ENCODE measurements at regions not wholly inside any gene's neighbourhood (a gene's known extent, or its start where the extent isn't known, plus 50 kb on each side); places are given as distances from the start of the nearest gene placed in this dataset.

- TF ChIP-seq, protein P1, sequence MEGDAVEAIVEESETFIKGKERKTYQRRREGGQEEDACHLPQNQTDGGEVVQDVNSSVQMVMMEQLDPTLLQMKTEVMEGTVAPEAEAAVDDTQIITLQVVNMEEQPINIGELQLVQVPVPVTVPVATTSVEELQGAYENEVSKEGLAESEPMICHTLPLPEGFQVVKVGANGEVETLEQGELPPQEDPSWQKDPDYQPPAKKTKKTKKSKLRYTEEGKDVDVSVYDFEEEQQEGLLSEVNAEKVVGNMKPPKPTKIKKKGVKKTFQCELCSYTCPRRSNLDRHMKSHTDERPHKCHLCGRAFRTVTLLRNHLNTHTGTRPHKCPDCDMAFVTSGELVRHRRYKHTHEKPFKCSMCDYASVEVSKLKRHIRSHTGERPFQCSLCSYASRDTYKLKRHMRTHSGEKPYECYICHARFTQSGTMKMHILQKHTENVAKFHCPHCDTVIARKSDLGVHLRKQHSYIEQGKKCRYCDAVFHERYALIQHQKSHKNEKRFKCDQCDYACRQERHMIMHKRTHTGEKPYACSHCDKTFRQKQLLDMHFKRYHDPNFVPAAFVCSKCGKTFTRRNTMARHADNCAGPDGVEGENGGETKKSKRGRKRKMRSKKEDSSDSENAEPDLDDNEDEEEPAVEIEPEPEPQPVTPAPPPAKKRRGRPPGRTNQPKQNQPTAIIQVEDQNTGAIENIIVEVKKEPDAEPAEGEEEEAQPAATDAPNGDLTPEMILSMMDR (IDR thresholded peaks at IDR 0.05; ENCODE audit: low read depth, low read length, poor library complexity, severe bottlenecking), result no peak
- no peak for TF ChIP-seq EZH2phosphoT487 (IDR thresholded peaks at IDR 0.05; ENCODE audit: borderline replicate concordance, low read length)
Observed at GRCh38 chr3:95177096-95177495, 1114.2 kb downstream of the NSUN3 start.

All from DOHH2 (cell line).